Mesenchymal stem cell (in vitro differentiated cells and primary cell): ENCODE measurements at regions not wholly inside any gene's neighbourhood (a gene's known extent, or its start where the extent isn't known, plus 50 kb on each side); places are given as distances from the start of the nearest gene placed in this dataset.

Source experiments
- DNase-seq: peaks from one replicate; pipeline ENCODE4 v3.0.0-alpha.2; 2013
- H2AFZ ChIP-seq: one replicate; pipeline ENCODE4 v1.6.1; 2013; ENCODE audit warnings: low read depth, mild to moderate bottlenecking, control low read depth, inconsistent platforms, low read length, moderate library complexity
- H2AK5ac ChIP-seq: 2 replicates; pipeline ENCODE4 v1.6.1; 2013; ENCODE audit warnings: low read length, moderate library complexity, mild to moderate bottlenecking, inconsistent platforms; ENCODE audit not compliant: severe bottlenecking
- H2BK120ac ChIP-seq: one replicate; pipeline ENCODE4 v1.6.1; 2013; ENCODE audit warnings: low read depth, mild to moderate bottlenecking, inconsistent platforms, low read length, moderate library complexity
- H2BK12ac ChIP-seq, 2 experiments: one replicate each; pipeline ENCODE4 v1.6.1; 2013; ENCODE audit warnings: inconsistent platforms in 2 of 2, low read length in 2 of 2, mild to moderate bottlenecking in 2 of 2, moderate library complexity in 2 of 2, control low read depth in 1 of 2
- H2BK15ac ChIP-seq: one replicate; pipeline ENCODE4 v1.6.1; 2013; ENCODE audit warnings: mild to moderate bottlenecking, low read depth, inconsistent platforms; ENCODE audit not compliant: poor library complexity, severe bottlenecking
- H2BK5ac ChIP-seq: 2 replicates; pipeline ENCODE4 v1.6.1; 2013; ENCODE audit warnings: low read depth, mild to moderate bottlenecking, low read length, control low read depth, inconsistent platforms; ENCODE audit not compliant: poor library complexity, severe bottlenecking
- H3K14ac ChIP-seq, 2 experiments: one replicate each; pipeline ENCODE4 v1.6.1; 2013; ENCODE audit warnings: inconsistent platforms in 2 of 2, low read length in 2 of 2, control low read depth in 1 of 2, mild to moderate bottlenecking in 1 of 2, moderate library complexity in 1 of 2
- H3K18ac ChIP-seq, 2 experiments: one replicate each; pipeline ENCODE4 v1.6.1; 2013; ENCODE audit warnings: inconsistent platforms in 2 of 2, low read length in 2 of 2, control low read depth in 1 of 2, low read depth in 1 of 2, mild to moderate bottlenecking in 1 of 2
- H3K23ac ChIP-seq, 2 experiments: one replicate each; pipeline ENCODE4 v1.6.1; 2013; ENCODE audit warnings: inconsistent platforms in 2 of 2, low read length in 2 of 2, mild to moderate bottlenecking in 2 of 2, moderate library complexity in 2 of 2, control low read depth in 1 of 2
- H3K27ac ChIP-seq: 2 replicates; pipeline ENCODE4 v1.5.1; 2013; ENCODE audit warnings: mild to moderate bottlenecking, moderate library complexity, low read length, control low read depth, inconsistent platforms; ENCODE audit not compliant: poor library complexity, severe bottlenecking
- H3K27me3 ChIP-seq, 2 experiments: 2 replicates each; pipeline versions ENCODE4 v1.6.1 to v1.7.0; 2013; ENCODE audit warnings: low read length in 2 of 2, mild to moderate bottlenecking in 2 of 2, moderate library complexity in 2 of 2, control low read depth in 1 of 2, inconsistent platforms in 1 of 2; ENCODE audit not compliant: control insufficient read depth in 1 of 2, insufficient read depth in 1 of 2
- H3K36me3 ChIP-seq, 2 experiments: 2 replicates each; pipeline versions ENCODE4 v1.6.1 to v1.7.0; 2013; ENCODE audit warnings: low read length in 2 of 2, control low read depth in 1 of 2, inconsistent platforms in 1 of 2, low read depth in 1 of 2, mild to moderate bottlenecking in 1 of 2; ENCODE audit not compliant: insufficient read depth in 2 of 2, control insufficient read depth in 1 of 2
- H3K4ac ChIP-seq, 2 experiments: one replicate each; pipeline ENCODE4 v1.6.1; 2013; ENCODE audit warnings: inconsistent platforms in 2 of 2, low read length in 2 of 2, mild to moderate bottlenecking in 2 of 2, moderate library complexity in 2 of 2, control low read depth in 1 of 2, low read depth in 1 of 2
- H3K4me1 ChIP-seq: 2 replicates; pipeline ENCODE4 v1.6.1; 2013; ENCODE audit warnings: low read depth, low read length, control low read depth; ENCODE audit not compliant: control insufficient read depth, insufficient read depth
- H3K4me2 ChIP-seq: 2 replicates; pipeline ENCODE4 v1.6.1; 2013; ENCODE audit warnings: low read length, mild to moderate bottlenecking, inconsistent platforms; ENCODE audit not compliant: poor library complexity, severe bottlenecking
- H3K4me3 ChIP-seq, 2 experiments: 2 replicates each; pipeline versions ENCODE4 v1.5.1 to v1.7.0; 2013; ENCODE audit warnings: low read length in 2 of 2, mild to moderate bottlenecking in 2 of 2, control low read depth in 1 of 2, low read depth in 1 of 2; ENCODE audit not compliant: insufficient read depth in 1 of 2
- H3K79me1 ChIP-seq: replicated peaks from 2 replicates; pipeline ENCODE4 v1.6.1; 2013; ENCODE audit warnings: mild to moderate bottlenecking, control low read depth, low read length, inconsistent platforms; ENCODE audit not compliant: poor library complexity, severe bottlenecking
- H3K9ac ChIP-seq: 2 replicates; pipeline ENCODE4 v1.7.0; 2013; ENCODE audit warnings: mild to moderate bottlenecking, low read length, moderate library complexity
- H3K9me3 ChIP-seq: 2 replicates; pipeline ENCODE4 v1.7.0; 2013; ENCODE audit warnings: mild to moderate bottlenecking, low read length; ENCODE audit not compliant: control insufficient read depth
- H4K8ac ChIP-seq: one replicate; pipeline ENCODE4 v1.6.1; 2013; ENCODE audit warnings: inconsistent platforms, mild to moderate bottlenecking, low read length, moderate library complexity
- H4K91ac ChIP-seq: one replicate; pipeline ENCODE4 v1.6.1; 2013; ENCODE audit warnings: mild to moderate bottlenecking, low read length, inconsistent platforms
- WGBS: methylation state at CpG from one replicate; pipeline ENCODE4 v1.1.7; 2013; ENCODE audit warnings: mixed read lengths; 5-methylcytosine and 5-hydroxymethylcytosine counted together

GRCh38 chr10:78692071-78692470 lies 376.7 kb upstream of the ZMIZ1 start:
- Histone ChIP-seq H3K4me2 (no peak overlapping the region), H3K9me3 (no peaks in the 10 kb centered on the region), H2BK15ac (no peak overlapping the region), H3K27ac (no peak overlapping the region), H3K4ac (no peak overlapping the region), H3K79me1 (no peaks in the 10 kb centered on the region), H3K14ac (no peak overlapping the region), H4K8ac (no peak overlapping the region), H2BK5ac (no peak overlapping the region), H3K9ac (no peak overlapping the region), H2AFZ (no peak overlapping the region), H2BK120ac (no peak overlapping the region), H3K4me3 (no peak overlapping the region), H3K36me3 (no peaks in the 10 kb centered on the region), H3K18ac (no peak overlapping the region), H3K4me1 (peaks cover 13% of the 10 kb centered on the region), H4K91ac (no peak overlapping the region), H2BK12ac (no peak overlapping the region), H2AK5ac (no peak overlapping the region), H3K23ac (no peak overlapping the region), H3K27me3 (peaks cover 0 to 9% of the 10 kb centered on the region in 2 experiments)
- WGBS, result 92% methylated on average over 3 of the region's 4 CpGs
- no peak for DNase-seq

- Histone ChIP-seq H2BK120ac (no peak overlapping the region), H3K27ac (no peak overlapping the region), H2BK12ac (no peak overlapping the region), H3K18ac (no peak overlapping the region), H3K14ac (peak overlapping the region in 1 of 2 experiments; percentile 63), H2AFZ (no peak overlapping the region), H4K8ac (no peak overlapping the region), H2AK5ac (peak overlapping the region; percentile 70), H3K9ac (no peak overlapping the region), H2BK5ac (no peak overlapping the region), H2BK15ac (no peak overlapping the region), H3K79me1 (no peaks in the 10 kb centered on the region), H3K4me1 (peaks cover under 1% of the 10 kb centered on the region), H4K91ac (no peak overlapping the region), H3K36me3 (no peaks in the 10 kb centered on the region), H3K4me2 (no peak overlapping the region), H3K9me3 (no peaks in the 10 kb centered on the region), H3K4me3 (no peak overlapping the region), H3K23ac (no peak overlapping the region), H3K4ac (no peak overlapping the region), H3K27me3 (peaks cover 0 to 9% of the 10 kb centered on the region in 2 experiments)
- 87% methylated on average over 7 of the region's 7 CpGs for WGBS
- no peak for DNase-seq
These were observed 372.9 kb upstream of the ZMIZ1 start for GRCh38 chr10:78695846-78696245.

- H4K8ac ChIP-seq, result no peak overlapping the region
- no peak overlapping the region for H3K4me2 ChIP-seq
- H3K36me3 ChIP-seq, result no peaks in the 10 kb centered on the region
- no peak overlapping the region for H2AK5ac ChIP-seq
- H3K9ac ChIP-seq, result no peak overlapping the region
- no peak overlapping the region for H3K4ac ChIP-seq
- no peak overlapping the region for H3K23ac ChIP-seq
- H3K4me3 ChIP-seq, result no peak overlapping the region
- no peak overlapping the region for H2BK5ac ChIP-seq
- no peak overlapping the region for H3K18ac ChIP-seq
- H3K14ac ChIP-seq, result no peak overlapping the region
- H3K27me3 ChIP-seq, result peaks cover 0 to 9% of the 10 kb centered on the region in 2 experiments
- DNase-seq, result no peak
- H2BK15ac ChIP-seq, result no peak overlapping the region
- peaks cover 2% of the 10 kb centered on the region for H3K4me1 ChIP-seq
- no peak overlapping the region for H2AFZ ChIP-seq
- H3K79me1 ChIP-seq, result no peaks in the 10 kb centered on the region
- H4K91ac ChIP-seq, result no peak overlapping the region
- H2BK120ac ChIP-seq, result no peak overlapping the region
- H3K9me3 ChIP-seq, result no peaks in the 10 kb centered on the region
- no peak overlapping the region for H2BK12ac ChIP-seq
- H3K27ac ChIP-seq, result no peak overlapping the region
- WGBS, result 94% methylated on average over 3 of the region's 5 CpGs
These were observed 371.9 kb upstream of the ZMIZ1 start for GRCh38 chr10:78696791-78697395.

- Histone ChIP-seq H3K79me1 (no peaks in the 10 kb centered on the region), H3K9me3 (no peaks in the 10 kb centered on the region), H3K36me3 (no peaks in the 10 kb centered on the region), H3K4me3 (no peak overlapping the region), H2BK120ac (no peak overlapping the region), H3K9ac (no peak overlapping the region), H2BK12ac (no peak overlapping the region), H3K27ac (no peak overlapping the region), H3K4me1 (peaks cover 4% of the 10 kb centered on the region), H2BK15ac (no peak overlapping the region), H3K14ac (no peak overlapping the region), H2AK5ac (no peak overlapping the region), H2AFZ (no peak overlapping the region), H4K8ac (no peak overlapping the region), H3K27me3 (peaks cover 0 to 4% of the 10 kb centered on the region in 2 experiments), H3K23ac (no peak overlapping the region), H3K18ac (no peak overlapping the region), H3K4me2 (no peak overlapping the region), H3K4ac (no peak overlapping the region), H4K91ac (no peak overlapping the region), H2BK5ac (no peak overlapping the region)
- no peak for DNase-seq
- whole genome bisulfite sequencing, result 98% methylated on average over 3 of the region's 3 CpGs
These were observed 368.8 kb upstream of the ZMIZ1 start for GRCh38 chr10:78699971-78700370.
